HepG2 (cell line): ENCODE measurements at regions not wholly inside any gene's neighbourhood (a gene's known extent, or its start where the extent isn't known, plus 50 kb on each side); places are given as distances from the start of the nearest gene placed in this dataset.

Source experiments
- ATAC-seq: fragments of 200-7000 bp; cut with Tn5 transposase; 3 replicates; pipeline ENCODE4 v1.9.1; 2020; ENCODE audit warnings: mild to moderate bottlenecking, moderate library complexity
- BruUV-seq: library from RNA; stranded (reverse); fragments of 400-500 nt; replicated peaks from 2 replicates; lab custom pipeline; 2021; lab: Mats Ljungman, UMichigan
- CTCF ChIA-PET: fragments of 300-600 bp; formaldehyde crosslinking; extraction: SDS; loops from one replicate; lab custom pipeline; 2021; ENCODE audit warnings: low total read pairs, inconsistent platforms, low intra/inter-chr PET ratio; lab: Yijun Ruan, JAX
- POLR2A ChIA-PET: fragments of 350-600 bp; sonication (Branson Sonifier 250); formaldehyde crosslinking; loops from one replicate; lab custom pipeline; 2020; ENCODE audit warnings: antibody characterized with exemption, inconsistent platforms; lab: Yijun Ruan, JAX
- DNase-seq: peaks from one replicate; pipeline ENCODE4 v3.0.0-alpha.2; 2015; ENCODE audit warnings: low spot score
- FAIRE-seq: peaks from 3 replicates; lab custom pipeline; 2011; peaks lifted over from hg19 to GRCh38; lab: Jason Lieb, UNC
- H2AFZ ChIP-seq: one replicate; pipeline ENCODE4 v1.6.1; 2011; ENCODE audit warnings: low read length, inconsistent platforms
- H3K27ac ChIP-seq: fragments of 300-600 bp; 3 replicates; pipeline ENCODE4 v1.8.0; 2011; ENCODE audit warnings: mixed run types, mild to moderate bottlenecking, mixed read lengths, low read length, inconsistent platforms; ENCODE audit not compliant: insufficient read depth; ENCODE audit errors: extremely low read length
- H3K27me3 ChIP-seq, 2 experiments: fragments of 200-600 bp in 1 of 2; 2 replicates in 1 of 2; 3 replicates in 1 of 2; pipeline versions ENCODE4 v1.6.0 to v1.8.0; 2011; ENCODE audit warnings: low read length in 2 of 2, mild to moderate bottlenecking in 2 of 2, moderate library complexity in 2 of 2, inconsistent platforms in 1 of 2; ENCODE audit not compliant: insufficient read depth in 2 of 2, control insufficient read depth in 1 of 2
- H3K36me3 ChIP-seq, 2 experiments: fragments of 200-600 bp in 1 of 2; replicated peaks in 1 of 2; 2 replicates in 1 of 2; 3 replicates in 1 of 2; pipeline versions ENCODE4 v1.5.1 to v1.8.0; 2011; ENCODE audit warnings: low read length in 2 of 2, inconsistent platforms in 1 of 2; ENCODE audit not compliant: insufficient read depth in 2 of 2, control insufficient read depth in 1 of 2
- H3K4me1 ChIP-seq: 2 replicates; pipeline ENCODE4 v1.5.1; 2012; ENCODE audit warnings: low read length, inconsistent platforms; ENCODE audit not compliant: insufficient read depth
- H3K4me2 ChIP-seq: 2 replicates; pipeline ENCODE4 v1.6.0; 2011; ENCODE audit warnings: low read depth, low read length, inconsistent platforms
- H3K4me3 ChIP-seq, 3 experiments: fragments of 200-600 bp in 1 of 3; sonication (generic), shearing (Covaris generic) in 1 of 3; replicated peaks in 1 of 3; 2 replicates each; pipeline ENCODE4 v1.5.1; 2011 to 2016; ENCODE audit warnings: low read length in 3 of 3, inconsistent platforms in 2 of 3, low read depth in 2 of 3, mild to moderate bottlenecking in 2 of 3, control low read depth in 1 of 3, mixed read lengths in 1 of 3; ENCODE audit not compliant: insufficient read depth in 1 of 3
- H3K79me2 ChIP-seq: one replicate; pipeline ENCODE4 v1.6.1; 2011; ENCODE audit warnings: low read length, inconsistent platforms; ENCODE audit not compliant: insufficient read depth
- H3K9ac ChIP-seq: 2 replicates; pipeline ENCODE4 v1.6.0; 2011; ENCODE audit warnings: mild to moderate bottlenecking, low read depth, low read length, inconsistent platforms; ENCODE audit not compliant: insufficient read depth
- H3K9me3 ChIP-seq: 2 replicates; pipeline ENCODE4 v1.5.1; 2012; ENCODE audit warnings: mild to moderate bottlenecking, low read length
- H4K20me1 ChIP-seq: 2 replicates; pipeline ENCODE4 v1.6.0; 2011; ENCODE audit warnings: inconsistent platforms, mild to moderate bottlenecking, low read length, moderate library complexity; ENCODE audit not compliant: insufficient read depth
- ATF1 ChIP-seq: IDR thresholded peaks from 2 replicates; pipeline ENCODE4 v1.6.1; 2016; ENCODE audit warnings: mild to moderate bottlenecking, control low read depth
- ATF7 ChIP-seq, 2 experiments: fragments of 450-650 bp in 1 of 2; sonication (generic) in 1 of 2; formaldehyde crosslinking in 1 of 2; IDR thresholded peaks; 2 replicates each; pipeline versions ENCODE4 v1.4.0 to v1.6.1; 2016 to 2020; ENCODE audit warnings: antibody characterized with exemption in 1 of 2, mild to moderate bottlenecking in 1 of 2, missing genetic modification reagents in 1 of 2
- ATRX ChIP-seq: sonication (generic); formaldehyde crosslinking; IDR thresholded peaks from 2 replicates; pipeline ENCODE4 v1.4.0; 2020; ENCODE audit warnings: missing genetic modification reagents, borderline replicate concordance
- EP300 ChIP-seq, 3 experiments: sonication (generic) in 1 of 3; formaldehyde crosslinking in 1 of 3; IDR thresholded peaks; 2 replicates each; pipeline versions ENCODE4 v1.5.1 to v1.6.1; 2011 to 2020; ENCODE audit warnings: low read depth in 2 of 3, low read length in 2 of 3, borderline replicate concordance in 1 of 3, improper control_type of control experiment in 1 of 3, mild to moderate bottlenecking in 1 of 3, missing genetic modification reagents in 1 of 3, moderate library complexity in 1 of 3
- HNRNPH1 ChIP-seq: fragments of 200-400 bp; formaldehyde crosslinking; optimal IDR thresholded peaks from 2 replicates; pipeline ENCODE3; 2017; ENCODE audit warnings: mild to moderate bottlenecking, low read depth, low read length
- ZNF180 ChIP-seq: sonication (generic); formaldehyde crosslinking; IDR thresholded peaks from 2 replicates; pipeline ENCODE4 v1.4.0; 2020; ENCODE audit warnings: low read depth, missing genetic modification reagents, borderline replicate concordance
- ZNF3 ChIP-seq: IDR thresholded peaks from 2 replicates; pipeline ENCODE4 v1.7.0; 2017; ENCODE audit warnings: inconsistent platforms
- ZNF879 ChIP-seq: sonication (generic); formaldehyde crosslinking; IDR thresholded peaks from 2 replicates; pipeline ENCODE4 v1.8.1; 2023; ENCODE audit warnings: missing genetic modification reagents
- ZSCAN9 ChIP-seq: IDR thresholded peaks from 2 replicates; pipeline ENCODE4 v1.6.1; 2016; ENCODE audit warnings: borderline replicate concordance
- WGBS: methylation state at CpG from one replicate; pipeline ENCODE4 v1.1.6; 2017; ENCODE audit warnings: low lambda C conversion rate; 5-methylcytosine and 5-hydroxymethylcytosine counted together
- in situ Hi-C: cut with HindIII; loops from 2 replicates; pipeline ENCODE4 v1.10.0; 2017; ENCODE audit warnings: low pct_unique_long_range_greater_than_20kb; ENCODE audit not compliant: extremely low pct_ligation_motif_present
- intact Hi-C: fragments of 100-400 bp; cut with micrococcal nuclease; formaldehyde crosslinking; loops from one replicate; pipeline ENCODE4 v1.10.0; 2022; ENCODE audit not compliant: unreplicated experiment
- TF ChIP-seq, protein P1 (sequence below): fragments of 450-650 bp; IDR thresholded peaks from 2 replicates; pipeline ENCODE4 v1.6.1; 2016
- TF ChIP-seq, protein P2 (sequence below), 2 experiments: sonication (generic) in 1 of 2; formaldehyde crosslinking in 1 of 2; IDR thresholded peaks; 2 replicates each; pipeline versions ENCODE4 v1.4.0 to v1.6.1; 2018 to 2020; ENCODE audit warnings: missing genetic modification reagents in 2 of 2, borderline replicate concordance in 1 of 2, low read depth in 1 of 2, mild to moderate bottlenecking in 1 of 2, missing biosample characterization in 1 of 2
- TF ChIP-seq, protein P3 (sequence below): sonication (generic); formaldehyde crosslinking; IDR thresholded peaks from 2 replicates; pipeline ENCODE4 v1.9.0; 2021; ENCODE audit warnings: missing genetic modification reagents, borderline replicate concordance

DNA sequence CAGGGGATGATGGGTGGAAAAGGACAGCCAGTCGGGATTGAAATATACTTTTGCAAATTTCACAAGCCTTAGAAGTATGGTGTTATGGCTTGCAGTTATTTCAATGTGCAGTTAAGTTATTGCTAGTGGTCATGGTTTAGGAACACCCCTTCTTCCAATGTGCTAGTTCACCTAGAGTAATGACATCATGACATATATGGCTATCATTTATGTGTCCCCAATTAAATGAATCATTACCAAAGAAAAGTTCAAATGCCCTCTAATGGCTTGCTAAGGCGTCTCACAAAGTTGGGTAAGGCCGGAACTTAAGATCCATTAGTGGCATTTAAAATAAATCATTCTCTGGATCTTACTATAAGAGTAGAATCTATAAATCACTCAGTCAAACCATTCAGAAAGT lies 271.6 kb downstream of the SPRY2 start:
- TF ChIP-seq HNRNPH1 (no peak), ATF7 (IDR thresholded peaks at IDR 0.05) (peak; percentile 52), ATF7 (CRISPR knock-in tag; IDR thresholded peaks at IDR 0.05) (no peak), ATRX (CRISPR knock-in tag) (no peak), ZNF180 (CRISPR knock-in tag) (no peak), ATF1 (no peak), ZNF3 (CRISPR knock-in tag) (no peak), ZSCAN9 (CRISPR knock-in tag) (no peak)
- TF ChIP-seq, protein P1, sequence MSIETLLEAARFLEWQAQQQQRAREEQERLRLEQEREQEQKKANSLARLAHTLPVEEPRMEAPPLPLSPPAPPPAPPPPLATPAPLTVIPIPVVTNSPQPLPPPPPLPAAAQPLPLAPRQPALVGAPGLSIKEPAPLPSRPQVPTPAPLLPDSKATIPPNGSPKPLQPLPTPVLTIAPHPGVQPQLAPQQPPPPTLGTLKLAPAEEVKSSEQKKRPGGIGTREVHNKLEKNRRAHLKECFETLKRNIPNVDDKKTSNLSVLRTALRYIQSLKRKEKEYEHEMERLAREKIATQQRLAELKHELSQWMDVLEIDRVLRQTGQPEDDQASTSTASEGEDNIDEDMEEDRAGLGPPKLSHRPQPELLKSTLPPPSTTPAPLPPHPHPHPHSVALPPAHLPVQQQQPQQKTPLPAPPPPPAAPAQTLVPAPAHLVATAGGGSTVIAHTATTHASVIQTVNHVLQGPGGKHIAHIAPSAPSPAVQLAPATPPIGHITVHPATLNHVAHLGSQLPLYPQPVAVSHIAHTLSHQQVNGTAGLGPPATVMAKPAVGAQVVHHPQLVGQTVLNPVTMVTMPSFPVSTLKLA, result no peak
- TF ChIP-seq, all 625 proteins: peak for 1
- ATAC-seq (no peak), FAIRE-seq (no peak), DNase-seq (no peak)
- Histone ChIP-seq H3K4me1 (no peaks in the 10 kb centered on the region), H3K9ac (no peak overlapping the region), H3K4me3 (no peak overlapping the region), H3K27ac (no peak overlapping the region), H3K4me2 (no peak overlapping the region), H2AFZ (no peak overlapping the region), H3K36me3 (no peaks in the 10 kb centered on the region), H3K9me3 (peaks cover 4% of the 10 kb centered on the region; the same call in 1 of the 2 replicates), H4K20me1 (no peaks in the 10 kb centered on the region), H3K79me2 (no peaks in the 10 kb centered on the region), H3K27me3 (no peaks in the 10 kb centered on the region)
- CTCF ChIA-PET, result no interaction called here
- POLR2A ChIA-PET, result no interaction called here
- 22% methylated on average over 3 of the region's 3 CpGs for WGBS
- intact Hi-C loops (no loop called here), in situ Hi-C loops (no loop called here)
- no TSS peak for BruUV-seq

DNA sequence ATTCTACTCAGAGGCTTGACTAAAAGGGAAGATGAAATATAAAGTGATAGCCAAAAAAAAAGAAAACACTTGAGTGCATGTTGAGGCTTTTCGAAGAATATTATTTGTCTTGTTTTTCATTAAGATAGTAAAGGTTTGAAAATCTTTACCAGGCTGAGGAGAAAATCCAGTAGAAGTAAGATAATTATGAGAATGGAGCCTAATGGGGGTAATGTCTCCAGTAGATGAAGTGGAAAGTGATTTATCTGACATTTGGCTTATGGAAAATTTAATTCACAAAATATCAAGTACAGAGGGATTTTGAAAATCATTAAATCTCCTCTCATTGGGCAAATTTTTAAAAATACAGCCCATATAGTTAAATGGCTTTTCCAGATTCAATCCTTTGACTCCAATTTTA lies 274.9 kb downstream of the SPRY2 start:
- no peak overlapping the region for H3K27ac ChIP-seq
- no TSS peak for BruUV-seq
- no peak for FAIRE-seq
- H3K36me3 ChIP-seq, result no peaks in the 10 kb centered on the region
- no peaks in the 10 kb centered on the region for H3K4me1 ChIP-seq
- no peak overlapping the region for H3K4me3 ChIP-seq
- in situ Hi-C loops (no loop called here), intact Hi-C loops (no loop called here)
- H3K27me3 ChIP-seq, result no peaks in the 10 kb centered on the region
- no peak for DNase-seq
- peaks cover 13% of the 10 kb centered on the region; the same call in 1 of the 2 replicates for H3K9me3 ChIP-seq
- no peak overlapping the region for H3K4me2 ChIP-seq
- WGBS, result 0% methylated on average over 1 of the region's 1 CpG
- POLR2A ChIA-PET, result no interaction called here
- CTCF ChIA-PET, result no interaction called here
- no peak for ATAC-seq
- H3K9ac ChIP-seq, result no peak overlapping the region
- no peaks in the 10 kb centered on the region for H4K20me1 ChIP-seq
- no peaks in the 10 kb centered on the region for H3K79me2 ChIP-seq
- H2AFZ ChIP-seq, result no peak overlapping the region
- TF ChIP-seq ZNF879 (CRISPR knock-in tag), result no peak
- TF ChIP-seq, protein P2, sequence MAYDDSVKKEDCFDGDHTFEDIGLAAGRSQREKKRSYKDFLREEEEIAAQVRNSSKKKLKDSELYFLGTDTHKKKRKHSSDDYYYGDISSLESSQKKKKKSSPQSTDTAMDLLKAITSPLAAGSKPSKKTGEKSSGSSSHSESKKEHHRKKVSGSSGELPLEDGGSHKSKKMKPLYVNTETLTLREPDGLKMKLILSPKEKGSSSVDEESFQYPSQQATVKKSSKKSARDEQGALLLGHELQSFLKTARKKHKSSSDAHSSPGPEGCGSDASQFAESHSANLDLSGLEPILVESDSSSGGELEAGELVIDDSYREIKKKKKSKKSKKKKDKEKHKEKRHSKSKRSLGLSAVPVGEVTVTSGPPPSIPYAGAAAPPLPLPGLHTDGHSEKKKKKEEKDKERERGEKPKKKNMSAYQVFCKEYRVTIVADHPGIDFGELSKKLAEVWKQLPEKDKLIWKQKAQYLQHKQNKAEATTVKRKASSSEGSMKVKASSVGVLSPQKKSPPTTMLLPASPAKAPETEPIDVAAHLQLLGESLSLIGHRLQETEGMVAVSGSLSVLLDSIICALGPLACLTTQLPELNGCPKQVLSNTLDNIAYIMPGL (CRISPR knock-in tag; IDR thresholded peaks at IDR 0.05; ENCODE audit: borderline replicate concordance in 1 of 2, low read depth in 1 of 2), result no peak
- TF ChIP-seq, protein P3, sequence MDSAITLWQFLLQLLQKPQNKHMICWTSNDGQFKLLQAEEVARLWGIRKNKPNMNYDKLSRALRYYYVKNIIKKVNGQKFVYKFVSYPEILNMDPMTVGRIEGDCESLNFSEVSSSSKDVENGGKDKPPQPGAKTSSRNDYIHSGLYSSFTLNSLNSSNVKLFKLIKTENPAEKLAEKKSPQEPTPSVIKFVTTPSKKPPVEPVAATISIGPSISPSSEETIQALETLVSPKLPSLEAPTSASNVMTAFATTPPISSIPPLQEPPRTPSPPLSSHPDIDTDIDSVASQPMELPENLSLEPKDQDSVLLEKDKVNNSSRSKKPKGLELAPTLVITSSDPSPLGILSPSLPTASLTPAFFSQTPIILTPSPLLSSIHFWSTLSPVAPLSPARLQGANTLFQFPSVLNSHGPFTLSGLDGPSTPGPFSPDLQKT (CRISPR knock-in tag), result no peak
- TF ChIP-seq EP300 (IDR thresholded peaks at IDR 0.05; ENCODE audit: low read depth in 2 of 2, low read length in 2 of 2), result no peak
- no peak for TF ChIP-seq EP300 (CRISPR knock-in tag; IDR thresholded peaks at IDR 0.05; ENCODE audit: borderline replicate concordance)
